HepG2 (cell line): ENCODE measurements at regions not wholly inside any gene's neighbourhood (a gene's known extent, or its start where the extent isn't known, plus 50 kb on each side); places are given as distances from the start of the nearest gene placed in this dataset.

Experiments
- ASH2L ChIP-seq: fragments of 300-600, 200-600 bp; sonication (generic); IDR thresholded peaks from 2 replicates; pipeline ENCODE4 v1.7.0; 2017; ENCODE audit warnings: low read depth, mild to moderate bottlenecking, moderate library complexity, mixed read lengths, low read length; ENCODE audit not compliant: insufficient read length
- CAMTA2 ChIP-seq: sonication (generic); formaldehyde crosslinking; IDR thresholded peaks from 2 replicates; pipeline ENCODE4 v1.4.0; 2020; ENCODE audit warnings: mild to moderate bottlenecking, missing genetic modification reagents, borderline replicate concordance
- CCAR2 ChIP-seq: fragments of 200-400 bp; formaldehyde crosslinking; optimal IDR thresholded peaks from 2 replicates; pipeline ENCODE3; 2018; ENCODE audit warnings: low read depth, mild to moderate bottlenecking, low read length, moderate library complexity
- CHCHD3 ChIP-seq: sonication (generic); formaldehyde crosslinking; IDR thresholded peaks from 2 replicates; pipeline ENCODE4 v1.8.0; 2022; ENCODE audit warnings: mild to moderate bottlenecking, missing genetic modification reagents, moderate library complexity
- ELF3 ChIP-seq: IDR thresholded peaks from 2 replicates; pipeline ENCODE4 v1.6.1; 2016; ENCODE audit warnings: missing genetic modification reagents, missing compliant biosample characterization
- GATAD2A ChIP-seq: IDR thresholded peaks from 2 replicates; pipeline ENCODE4 v1.6.1; 2016
- HDAC2 ChIP-seq: sonication (generic); formaldehyde crosslinking; IDR thresholded peaks from 2 replicates; pipeline ENCODE4 v1.4.0; 2020; ENCODE audit warnings: missing genetic modification reagents
- PCBP2 ChIP-seq: fragments of 200-400 bp; formaldehyde crosslinking; optimal IDR thresholded peaks from 2 replicates; pipeline ENCODE3; 2018; ENCODE audit warnings: low read length, low read depth; ENCODE audit not compliant: poor library complexity, severe bottlenecking
- SP1 ChIP-seq, 2 experiments: fragments of 450-650 bp in 1 of 2; sonication (generic) in 1 of 2; formaldehyde crosslinking in 1 of 2; IDR thresholded peaks; 2 replicates each; pipeline versions ENCODE4 v1.4.0 to v1.6.1; 2016 to 2020; ENCODE audit warnings: missing genetic modification reagents in 1 of 2
- TOPORS ChIP-seq: sonication (generic); formaldehyde crosslinking; IDR thresholded peaks from 2 replicates; pipeline ENCODE4 v1.8.0; 2023; ENCODE audit warnings: mild to moderate bottlenecking, missing genetic modification reagents
- TRIM24 ChIP-seq: sonication (generic); formaldehyde crosslinking; IDR thresholded peaks from 2 replicates; pipeline ENCODE4 v1.8.0; 2022; ENCODE audit warnings: mild to moderate bottlenecking, missing genetic modification reagents
- ZC3H4 ChIP-seq: sonication (generic); formaldehyde crosslinking; IDR thresholded peaks from 2 replicates; pipeline ENCODE4 v1.4.0; 2020; ENCODE audit warnings: missing genetic modification reagents, borderline replicate concordance
- ZNF572 ChIP-seq: sonication (generic); formaldehyde crosslinking; IDR thresholded peaks from 2 replicates; pipeline ENCODE4 v1.5.1; 2020; ENCODE audit warnings: mild to moderate bottlenecking, missing genetic modification reagents
- TF ChIP-seq, protein P1 (sequence below): sonication (generic); formaldehyde crosslinking; IDR thresholded peaks from 2 replicates; pipeline ENCODE4 v1.4.0; 2020; ENCODE audit warnings: mild to moderate bottlenecking, missing genetic modification reagents, borderline replicate concordance
- TF ChIP-seq, protein P2 (sequence below): sonication (generic); formaldehyde crosslinking; IDR thresholded peaks from 2 replicates; pipeline ENCODE4 v1.4.0; 2020; ENCODE audit warnings: mild to moderate bottlenecking, missing genetic modification reagents
- TF ChIP-seq, protein P3 (sequence below): sonication (generic); formaldehyde crosslinking; IDR thresholded peaks from 2 replicates; pipeline ENCODE4 v1.4.0; 2020; ENCODE audit warnings: missing genetic modification reagents
- TF ChIP-seq, protein P4 (sequence below): IDR thresholded peaks from 2 replicates; pipeline ENCODE4 v1.4.0; 2020; ENCODE audit warnings: mild to moderate bottlenecking, missing genetic modification reagents
- TF ChIP-seq, protein P5 (sequence below): sonication (generic); formaldehyde crosslinking; IDR thresholded peaks from 2 replicates; pipeline ENCODE4 v1.4.0; 2020; ENCODE audit warnings: missing genetic modification reagents

DNA sequence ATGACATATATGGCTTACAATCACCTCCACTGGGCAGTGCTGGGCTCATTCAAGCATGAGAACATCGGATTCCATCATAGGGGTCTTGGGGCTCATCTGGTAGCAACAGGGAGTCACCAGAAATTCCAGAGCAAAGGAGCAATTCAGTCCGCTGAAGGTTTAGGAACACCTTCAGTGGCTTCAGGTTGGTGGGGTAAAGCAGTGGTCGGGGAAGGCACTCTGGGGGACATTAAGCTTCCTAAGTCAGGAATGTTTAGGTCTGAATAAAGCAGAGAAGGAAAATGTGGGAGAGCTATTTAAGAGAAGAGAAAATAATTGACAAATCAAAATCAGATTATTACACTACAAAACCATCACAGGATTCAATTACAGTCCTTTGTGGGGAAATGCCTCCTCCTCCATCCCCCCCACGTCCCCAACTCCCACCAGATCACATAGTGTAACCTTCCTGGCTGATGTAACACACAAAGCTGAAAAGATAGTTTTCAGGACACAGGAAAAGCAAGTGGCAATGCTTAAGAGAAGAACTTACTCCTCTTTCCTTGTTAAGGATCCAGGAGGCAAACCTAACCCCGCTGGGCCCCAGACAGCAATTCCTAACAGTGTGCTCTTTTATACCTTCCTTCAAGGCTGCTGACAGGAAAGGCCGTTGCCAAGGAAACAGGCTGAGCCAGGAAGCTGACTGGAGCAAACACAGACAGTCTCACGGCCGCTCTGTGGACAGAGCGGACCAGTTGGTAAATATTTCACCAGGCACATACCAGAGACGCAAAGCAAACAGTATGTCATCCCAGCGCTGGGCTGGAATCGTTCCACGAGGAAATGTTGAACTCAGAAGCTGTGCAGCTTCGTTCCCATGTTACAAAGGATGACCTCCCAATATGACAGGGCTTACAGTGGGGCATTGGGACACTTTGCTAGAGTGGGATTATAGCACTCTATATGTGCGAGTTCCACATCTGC is 57.5 kb upstream of the LMCD1 start (continued):
- TF ChIP-seq, protein P1, sequence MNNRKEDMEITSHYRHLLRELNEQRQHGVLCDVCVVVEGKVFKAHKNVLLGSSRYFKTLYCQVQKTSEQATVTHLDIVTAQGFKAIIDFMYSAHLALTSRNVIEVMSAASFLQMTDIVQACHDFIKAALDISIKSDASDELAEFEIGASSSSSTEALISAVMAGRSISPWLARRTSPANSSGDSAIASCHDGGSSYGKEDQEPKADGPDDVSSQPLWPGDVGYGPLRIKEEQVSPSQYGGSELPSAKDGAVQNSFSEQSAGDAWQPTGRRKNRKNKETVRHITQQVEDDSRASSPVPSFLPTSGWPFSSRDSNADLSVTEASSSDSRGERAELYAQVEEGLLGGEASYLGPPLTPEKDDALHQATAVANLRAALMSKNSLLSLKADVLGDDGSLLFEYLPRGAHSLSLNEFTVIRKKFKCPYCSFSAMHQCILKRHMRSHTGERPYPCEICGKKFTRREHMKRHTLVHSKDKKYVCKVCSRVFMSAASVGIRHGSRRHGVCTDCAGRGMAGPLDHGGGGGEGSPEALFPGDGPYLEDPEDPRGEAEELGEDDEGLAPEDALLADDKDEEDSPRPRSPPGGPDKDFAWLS: no peak
- TF ChIP-seq SP1 (IDR thresholded peaks at IDR 0.05) (no peak), SP1 (CRISPR knock-in tag; IDR thresholded peaks at IDR 0.05) (no peak), CAMTA2 (CRISPR knock-in tag) (no peak), ASH2L (peak; percentile 92), PCBP2 (no peak), TOPORS (peak; percentile 65; the same call in 1 of the 2 replicates), ZC3H4 (CRISPR knock-in tag) (no peak), ZNF572 (CRISPR knock-in tag) (no peak), HDAC2 (CRISPR knock-in tag) (peak; percentile 96), GATAD2A (CRISPR knock-in tag) (peak; percentile 86), CHCHD3 (CRISPR knock-in tag) (no peak), ELF3 (CRISPR knock-in tag) (peak; percentile 98), CCAR2 (no peak), TRIM24 (CRISPR knock-in tag) (no peak)
- TF ChIP-seq, protein P2, sequence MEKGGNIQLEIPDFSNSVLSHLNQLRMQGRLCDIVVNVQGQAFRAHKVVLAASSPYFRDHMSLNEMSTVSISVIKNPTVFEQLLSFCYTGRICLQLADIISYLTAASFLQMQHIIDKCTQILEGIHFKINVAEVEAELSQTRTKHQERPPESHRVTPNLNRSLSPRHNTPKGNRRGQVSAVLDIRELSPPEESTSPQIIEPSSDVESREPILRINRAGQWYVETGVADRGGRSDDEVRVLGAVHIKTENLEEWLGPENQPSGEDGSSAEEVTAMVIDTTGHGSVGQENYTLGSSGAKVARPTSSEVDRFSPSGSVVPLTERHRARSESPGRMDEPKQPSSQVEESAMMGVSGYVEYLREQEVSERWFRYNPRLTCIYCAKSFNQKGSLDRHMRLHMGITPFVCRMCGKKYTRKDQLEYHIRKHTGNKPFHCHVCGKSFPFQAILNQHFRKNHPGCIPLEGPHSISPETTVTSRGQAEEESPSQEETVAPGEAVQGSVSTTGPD (CRISPR knock-in tag): peak; percentile 97
- TF ChIP-seq, protein P3, sequence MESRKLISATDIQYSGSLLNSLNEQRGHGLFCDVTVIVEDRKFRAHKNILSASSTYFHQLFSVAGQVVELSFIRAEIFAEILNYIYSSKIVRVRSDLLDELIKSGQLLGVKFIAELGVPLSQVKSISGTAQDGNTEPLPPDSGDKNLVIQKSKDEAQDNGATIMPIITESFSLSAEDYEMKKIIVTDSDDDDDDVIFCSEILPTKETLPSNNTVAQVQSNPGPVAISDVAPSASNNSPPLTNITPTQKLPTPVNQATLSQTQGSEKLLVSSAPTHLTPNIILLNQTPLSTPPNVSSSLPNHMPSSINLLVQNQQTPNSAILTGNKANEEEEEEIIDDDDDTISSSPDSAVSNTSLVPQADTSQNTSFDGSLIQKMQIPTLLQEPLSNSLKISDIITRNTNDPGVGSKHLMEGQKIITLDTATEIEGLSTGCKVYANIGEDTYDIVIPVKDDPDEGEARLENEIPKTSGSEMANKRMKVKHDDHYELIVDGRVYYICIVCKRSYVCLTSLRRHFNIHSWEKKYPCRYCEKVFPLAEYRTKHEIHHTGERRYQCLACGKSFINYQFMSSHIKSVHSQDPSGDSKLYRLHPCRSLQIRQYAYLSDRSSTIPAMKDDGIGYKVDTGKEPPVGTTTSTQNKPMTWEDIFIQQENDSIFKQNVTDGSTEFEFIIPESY (CRISPR knock-in tag): peak; percentile 79
- TF ChIP-seq, protein P4, sequence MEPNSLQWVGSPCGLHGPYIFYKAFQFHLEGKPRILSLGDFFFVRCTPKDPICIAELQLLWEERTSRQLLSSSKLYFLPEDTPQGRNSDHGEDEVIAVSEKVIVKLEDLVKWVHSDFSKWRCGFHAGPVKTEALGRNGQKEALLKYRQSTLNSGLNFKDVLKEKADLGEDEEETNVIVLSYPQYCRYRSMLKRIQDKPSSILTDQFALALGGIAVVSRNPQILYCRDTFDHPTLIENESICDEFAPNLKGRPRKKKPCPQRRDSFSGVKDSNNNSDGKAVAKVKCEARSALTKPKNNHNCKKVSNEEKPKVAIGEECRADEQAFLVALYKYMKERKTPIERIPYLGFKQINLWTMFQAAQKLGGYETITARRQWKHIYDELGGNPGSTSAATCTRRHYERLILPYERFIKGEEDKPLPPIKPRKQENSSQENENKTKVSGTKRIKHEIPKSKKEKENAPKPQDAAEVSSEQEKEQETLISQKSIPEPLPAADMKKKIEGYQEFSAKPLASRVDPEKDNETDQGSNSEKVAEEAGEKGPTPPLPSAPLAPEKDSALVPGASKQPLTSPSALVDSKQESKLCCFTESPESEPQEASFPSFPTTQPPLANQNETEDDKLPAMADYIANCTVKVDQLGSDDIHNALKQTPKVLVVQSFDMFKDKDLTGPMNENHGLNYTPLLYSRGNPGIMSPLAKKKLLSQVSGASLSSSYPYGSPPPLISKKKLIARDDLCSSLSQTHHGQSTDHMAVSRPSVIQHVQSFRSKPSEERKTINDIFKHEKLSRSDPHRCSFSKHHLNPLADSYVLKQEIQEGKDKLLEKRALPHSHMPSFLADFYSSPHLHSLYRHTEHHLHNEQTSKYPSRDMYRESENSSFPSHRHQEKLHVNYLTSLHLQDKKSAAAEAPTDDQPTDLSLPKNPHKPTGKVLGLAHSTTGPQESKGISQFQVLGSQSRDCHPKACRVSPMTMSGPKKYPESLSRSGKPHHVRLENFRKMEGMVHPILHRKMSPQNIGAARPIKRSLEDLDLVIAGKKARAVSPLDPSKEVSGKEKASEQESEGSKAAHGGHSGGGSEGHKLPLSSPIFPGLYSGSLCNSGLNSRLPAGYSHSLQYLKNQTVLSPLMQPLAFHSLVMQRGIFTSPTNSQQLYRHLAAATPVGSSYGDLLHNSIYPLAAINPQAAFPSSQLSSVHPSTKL (CRISPR knock-in tag): peak; percentile 97
- TF ChIP-seq, protein P5, sequence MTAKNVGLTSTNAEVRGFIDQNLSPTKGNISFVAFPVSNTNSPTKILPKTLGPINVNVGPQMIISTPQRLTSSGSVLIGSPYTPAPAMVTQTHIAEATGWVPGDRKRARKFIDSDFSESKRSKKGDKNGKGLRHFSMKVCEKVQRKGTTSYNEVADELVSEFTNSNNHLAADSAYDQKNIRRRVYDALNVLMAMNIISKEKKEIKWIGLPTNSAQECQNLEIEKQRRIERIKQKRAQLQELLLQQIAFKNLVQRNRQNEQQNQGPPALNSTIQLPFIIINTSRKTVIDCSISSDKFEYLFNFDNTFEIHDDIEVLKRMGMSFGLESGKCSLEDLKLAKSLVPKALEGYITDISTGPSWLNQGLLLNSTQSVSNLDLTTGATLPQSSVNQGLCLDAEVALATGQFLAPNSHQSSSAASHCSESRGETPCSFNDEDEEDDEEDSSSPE (CRISPR knock-in tag): no peak; the same call in 1 of the 2 replicates
